HepG2 (cell line): ENCODE measurements at regions not wholly inside any gene's neighbourhood (a gene's known extent, or its start where the extent isn't known, plus 50 kb on each side); places are given as distances from the start of the nearest gene placed in this dataset.

Experiments
- ATAC-seq: fragments of 200-7000 bp; cut with Tn5 transposase; 3 replicates; pipeline ENCODE4 v1.9.1; 2020; ENCODE audit warnings: mild to moderate bottlenecking, moderate library complexity
- BruUV-seq: library from RNA; stranded (reverse); fragments of 400-500 nt; replicated peaks from 2 replicates; lab custom pipeline; 2021; lab: Mats Ljungman, UMichigan
- CTCF ChIA-PET: fragments of 300-600 bp; formaldehyde crosslinking; extraction: SDS; loops from one replicate; lab custom pipeline; 2021; ENCODE audit warnings: low total read pairs, inconsistent platforms, low intra/inter-chr PET ratio; lab: Yijun Ruan, JAX
- POLR2A ChIA-PET: fragments of 350-600 bp; sonication (Branson Sonifier 250); formaldehyde crosslinking; loops from one replicate; lab custom pipeline; 2020; ENCODE audit warnings: antibody characterized with exemption, inconsistent platforms; lab: Yijun Ruan, JAX
- DNase-seq: peaks from one replicate; pipeline ENCODE4 v3.0.0-alpha.2; 2015; ENCODE audit warnings: low spot score
- FAIRE-seq: peaks from 3 replicates; lab custom pipeline; 2011; peaks lifted over from hg19 to GRCh38; lab: Jason Lieb, UNC
- H2AFZ ChIP-seq: one replicate; pipeline ENCODE4 v1.6.1; 2011; ENCODE audit warnings: low read length, inconsistent platforms
- H3K27ac ChIP-seq: fragments of 300-600 bp; 3 replicates; pipeline ENCODE4 v1.8.0; 2011; ENCODE audit warnings: mixed run types, mild to moderate bottlenecking, mixed read lengths, low read length, inconsistent platforms; ENCODE audit not compliant: insufficient read depth; ENCODE audit errors: extremely low read length
- H3K27me3 ChIP-seq, 2 experiments: fragments of 200-600 bp in 1 of 2; 2 replicates in 1 of 2; 3 replicates in 1 of 2; pipeline versions ENCODE4 v1.6.0 to v1.8.0; 2011; ENCODE audit warnings: low read length in 2 of 2, mild to moderate bottlenecking in 2 of 2, moderate library complexity in 2 of 2, inconsistent platforms in 1 of 2; ENCODE audit not compliant: insufficient read depth in 2 of 2, control insufficient read depth in 1 of 2
- H3K36me3 ChIP-seq, 2 experiments: fragments of 200-600 bp in 1 of 2; replicated peaks in 1 of 2; 2 replicates in 1 of 2; 3 replicates in 1 of 2; pipeline versions ENCODE4 v1.5.1 to v1.8.0; 2011; ENCODE audit warnings: low read length in 2 of 2, inconsistent platforms in 1 of 2; ENCODE audit not compliant: insufficient read depth in 2 of 2, control insufficient read depth in 1 of 2
- H3K4me1 ChIP-seq: 2 replicates; pipeline ENCODE4 v1.5.1; 2012; ENCODE audit warnings: low read length, inconsistent platforms; ENCODE audit not compliant: insufficient read depth
- H3K4me2 ChIP-seq: 2 replicates; pipeline ENCODE4 v1.6.0; 2011; ENCODE audit warnings: low read depth, low read length, inconsistent platforms
- H3K4me3 ChIP-seq, 3 experiments: fragments of 200-600 bp in 1 of 3; sonication (generic), shearing (Covaris generic) in 1 of 3; replicated peaks in 1 of 3; 2 replicates each; pipeline ENCODE4 v1.5.1; 2011 to 2016; ENCODE audit warnings: low read length in 3 of 3, inconsistent platforms in 2 of 3, low read depth in 2 of 3, mild to moderate bottlenecking in 2 of 3, control low read depth in 1 of 3, mixed read lengths in 1 of 3; ENCODE audit not compliant: insufficient read depth in 1 of 3
- H3K79me2 ChIP-seq: one replicate; pipeline ENCODE4 v1.6.1; 2011; ENCODE audit warnings: low read length, inconsistent platforms; ENCODE audit not compliant: insufficient read depth
- H3K9ac ChIP-seq: 2 replicates; pipeline ENCODE4 v1.6.0; 2011; ENCODE audit warnings: mild to moderate bottlenecking, low read depth, low read length, inconsistent platforms; ENCODE audit not compliant: insufficient read depth
- H3K9me3 ChIP-seq: 2 replicates; pipeline ENCODE4 v1.5.1; 2012; ENCODE audit warnings: mild to moderate bottlenecking, low read length
- H4K20me1 ChIP-seq: 2 replicates; pipeline ENCODE4 v1.6.0; 2011; ENCODE audit warnings: inconsistent platforms, mild to moderate bottlenecking, low read length, moderate library complexity; ENCODE audit not compliant: insufficient read depth
- BHLHE40 ChIP-seq: IDR thresholded peaks from 2 replicates; pipeline ENCODE4 v1.6.1; 2011; ENCODE audit warnings: low read length, improper control_type of control experiment
- CHCHD3 ChIP-seq: sonication (generic); formaldehyde crosslinking; IDR thresholded peaks from 2 replicates; pipeline ENCODE4 v1.8.0; 2022; ENCODE audit warnings: mild to moderate bottlenecking, missing genetic modification reagents, moderate library complexity
- ETV6 ChIP-seq: sonication (generic); formaldehyde crosslinking; conservative IDR thresholded peaks from 2 replicates; pipeline ENCODE4 v1.4.0; 2020; ENCODE audit warnings: missing genetic modification reagents
- GATAD2A ChIP-seq: IDR thresholded peaks from 2 replicates; pipeline ENCODE4 v1.6.1; 2016
- JARID2 ChIP-seq: sonication (generic); formaldehyde crosslinking; IDR thresholded peaks from 2 replicates; pipeline ENCODE4 v1.8.1; 2023; ENCODE audit warnings: missing genetic modification reagents, inconsistent platforms; ENCODE audit not compliant: insufficient replicate concordance
- RAD21 ChIP-seq: fragments of 450-650 bp; formaldehyde crosslinking; IDR thresholded peaks from 2 replicates; pipeline ENCODE4 v1.5.0; 2020; ENCODE audit warnings: mild to moderate bottlenecking
- SIN3B ChIP-seq: fragments of 150-350 bp; IDR thresholded peaks from 2 replicates; pipeline ENCODE4 v1.6.1; 2014; ENCODE audit warnings: low read length
- SP5 ChIP-seq: IDR thresholded peaks from 2 replicates; pipeline ENCODE4 v1.6.1; 2016; ENCODE audit warnings: low read depth, borderline replicate concordance
- ZBTB10 ChIP-seq: sonication (generic); formaldehyde crosslinking; IDR thresholded peaks from 2 replicates; pipeline ENCODE4 v1.4.0; 2020; ENCODE audit warnings: missing genetic modification reagents, borderline replicate concordance
- ZFP37 ChIP-seq: sonication (generic); formaldehyde crosslinking; IDR thresholded peaks from 2 replicates; pipeline ENCODE4 v1.4.0; 2020; ENCODE audit warnings: missing genetic modification reagents, borderline replicate concordance
- ZSCAN20 ChIP-seq: sonication (generic); formaldehyde crosslinking; IDR thresholded peaks from 2 replicates; pipeline ENCODE4 v1.4.0; 2020; ENCODE audit warnings: missing genetic modification reagents, mild to moderate bottlenecking, borderline replicate concordance
- WGBS: methylation state at CpG from one replicate; pipeline ENCODE4 v1.1.6; 2017; ENCODE audit warnings: low lambda C conversion rate; 5-methylcytosine and 5-hydroxymethylcytosine counted together
- in situ Hi-C: cut with HindIII; loops from 2 replicates; pipeline ENCODE4 v1.10.0; 2017; ENCODE audit warnings: low pct_unique_long_range_greater_than_20kb; ENCODE audit not compliant: extremely low pct_ligation_motif_present
- intact Hi-C: fragments of 100-400 bp; cut with micrococcal nuclease; formaldehyde crosslinking; loops from one replicate; pipeline ENCODE4 v1.10.0; 2022; ENCODE audit not compliant: unreplicated experiment
- TF ChIP-seq, protein P1 (sequence below): sonication (generic); formaldehyde crosslinking; IDR thresholded peaks from 2 replicates; pipeline ENCODE4 v1.8.0; 2022; ENCODE audit warnings: mild to moderate bottlenecking, missing genetic modification reagents; ENCODE audit not compliant: insufficient replicate concordance
- TF ChIP-seq, protein P2 (sequence below): sonication (generic); formaldehyde crosslinking; IDR thresholded peaks from 2 replicates; pipeline ENCODE4 v1.4.0; 2020; ENCODE audit warnings: mild to moderate bottlenecking, missing genetic modification reagents

DNA sequence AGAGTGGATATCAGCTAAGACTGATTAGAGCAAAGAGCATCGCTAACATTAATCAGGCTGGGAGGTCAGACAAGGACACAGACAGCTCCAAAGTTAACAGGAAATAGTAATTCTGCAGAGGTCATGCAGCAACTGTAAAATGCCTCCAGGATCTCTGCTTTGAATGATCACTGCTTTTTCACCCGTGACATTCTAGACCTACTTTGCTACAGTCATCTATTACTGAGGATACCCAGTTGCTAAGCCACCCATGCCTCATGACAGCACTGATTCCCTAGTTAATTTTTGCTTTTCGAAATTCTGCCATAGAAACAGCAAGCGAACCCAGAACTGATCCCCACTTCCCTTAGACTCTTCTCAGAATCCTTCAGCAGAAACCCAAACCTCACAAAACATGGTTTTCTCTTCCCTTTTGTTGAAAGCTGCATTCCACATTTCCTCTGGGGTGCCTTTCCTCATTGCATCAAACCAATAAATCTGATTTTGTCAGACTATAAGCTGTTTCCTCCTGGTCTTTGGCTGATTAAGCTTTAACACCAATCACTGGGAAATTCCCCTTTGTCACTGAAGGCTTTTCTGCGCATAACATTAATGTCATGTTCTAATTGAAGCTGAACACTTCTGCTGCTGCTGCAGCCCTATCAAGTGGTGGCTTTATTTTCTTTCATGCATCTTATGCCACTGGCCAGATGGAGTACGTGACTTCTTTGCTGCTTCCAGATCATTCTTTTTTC lies 201.1 kb upstream of the CHD1 start:
- no peak overlapping the region for H3K27ac ChIP-seq
- CTCF ChIA-PET: no interaction called here
- no peaks in the 10 kb centered on the region for H3K27me3 ChIP-seq
- no peak overlapping the region for H3K9ac ChIP-seq
- H3K4me3 ChIP-seq: no peak overlapping the region
- no peak for FAIRE-seq
- WGBS: 14% methylated on average over 6 of the region's 6 CpGs
- ATAC-seq: no peak
- no TSS peak for BruUV-seq
- no peaks in the 10 kb centered on the region for H3K36me3 ChIP-seq
- in situ Hi-C loops: no loop called here
- no peak for DNase-seq
- POLR2A ChIA-PET: no interaction called here
- H3K4me1 ChIP-seq: no peaks in the 10 kb centered on the region
- no peak overlapping the region for H3K4me2 ChIP-seq
- no peaks in the 10 kb centered on the region for H3K79me2 ChIP-seq
- TF ChIP-seq SIN3B (no peak), ZFP37 (CRISPR knock-in tag) (no peak)
- intact Hi-C loops: no loop called here
- no peaks in the 10 kb centered on the region for H3K9me3 ChIP-seq
- no peak overlapping the region for H2AFZ ChIP-seq
- H4K20me1 ChIP-seq: no peaks in the 10 kb centered on the region

- Histone ChIP-seq H3K4me3 (no peak overlapping the region), H3K27ac (no peak overlapping the region), H3K9me3 (no peaks in the 10 kb centered on the region), H3K4me2 (no peak overlapping the region), H3K4me1 (no peaks in the 10 kb centered on the region), H3K27me3 (no peaks in the 10 kb centered on the region; a peak in 1 of 5 replicates), H2AFZ (no peak overlapping the region), H3K79me2 (no peaks in the 10 kb centered on the region), H3K36me3 (no peaks in the 10 kb centered on the region), H4K20me1 (no peaks in the 10 kb centered on the region), H3K9ac (no peak overlapping the region)
- POLR2A ChIA-PET: no interaction called here
- no peak for FAIRE-seq
- no TSS peak for BruUV-seq
- CTCF ChIA-PET: no interaction called here
- intact Hi-C loops: no loop called here
- in situ Hi-C loops: loop anchor here (25.0 kb wide), 1 partner anchor 1389 kb away; no protein-coding TSS in a partner anchor
- ATAC-seq: no peak
- DNase-seq: no peak
- TF ChIP-seq CHCHD3 (CRISPR knock-in tag): no peak
- TF ChIP-seq ZBTB10 (CRISPR knock-in tag): no peak
- TF ChIP-seq, protein P1, sequence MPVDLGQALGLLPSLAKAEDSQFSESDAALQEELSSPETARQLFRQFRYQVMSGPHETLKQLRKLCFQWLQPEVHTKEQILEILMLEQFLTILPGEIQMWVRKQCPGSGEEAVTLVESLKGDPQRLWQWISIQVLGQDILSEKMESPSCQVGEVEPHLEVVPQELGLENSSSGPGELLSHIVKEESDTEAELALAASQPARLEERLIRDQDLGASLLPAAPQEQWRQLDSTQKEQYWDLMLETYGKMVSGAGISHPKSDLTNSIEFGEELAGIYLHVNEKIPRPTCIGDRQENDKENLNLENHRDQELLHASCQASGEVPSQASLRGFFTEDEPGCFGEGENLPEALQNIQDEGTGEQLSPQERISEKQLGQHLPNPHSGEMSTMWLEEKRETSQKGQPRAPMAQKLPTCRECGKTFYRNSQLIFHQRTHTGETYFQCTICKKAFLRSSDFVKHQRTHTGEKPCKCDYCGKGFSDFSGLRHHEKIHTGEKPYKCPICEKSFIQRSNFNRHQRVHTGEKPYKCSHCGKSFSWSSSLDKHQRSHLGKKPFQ: no peak
- TF ChIP-seq SP5 (CRISPR knock-in tag): no peak
- no peak for TF ChIP-seq BHLHE40
- TF ChIP-seq GATAD2A (CRISPR knock-in tag): no peak
- TF ChIP-seq JARID2: no peak
- TF ChIP-seq RAD21 (CRISPR knock-in tag): no peak
- TF ChIP-seq, protein P2, sequence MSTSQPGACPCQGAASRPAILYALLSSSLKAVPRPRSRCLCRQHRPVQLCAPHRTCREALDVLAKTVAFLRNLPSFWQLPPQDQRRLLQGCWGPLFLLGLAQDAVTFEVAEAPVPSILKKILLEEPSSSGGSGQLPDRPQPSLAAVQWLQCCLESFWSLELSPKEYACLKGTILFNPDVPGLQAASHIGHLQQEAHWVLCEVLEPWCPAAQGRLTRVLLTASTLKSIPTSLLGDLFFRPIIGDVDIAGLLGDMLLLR (CRISPR knock-in tag): no peak
- TF ChIP-seq ETV6 (CRISPR knock-in tag): no peak
- no peak for TF ChIP-seq ZSCAN20 (CRISPR knock-in tag)
These were observed 194.2 kb upstream of the CHD1 start for GRCh38 chr5:99122976-99123375.
